DMS 273 (cell line): ENCODE measurements at regions not wholly inside any gene's neighbourhood (a gene's known extent, or its start where the extent isn't known, plus 50 kb on each side); places are given as distances from the start of the nearest gene placed in this dataset.

Experiments used
- DNase-seq: peaks from one replicate; lab custom pipeline; 2025; ENCODE audit not compliant: unreplicated experiment; lab: John Stamatoyannopoulos, UW

DNA sequence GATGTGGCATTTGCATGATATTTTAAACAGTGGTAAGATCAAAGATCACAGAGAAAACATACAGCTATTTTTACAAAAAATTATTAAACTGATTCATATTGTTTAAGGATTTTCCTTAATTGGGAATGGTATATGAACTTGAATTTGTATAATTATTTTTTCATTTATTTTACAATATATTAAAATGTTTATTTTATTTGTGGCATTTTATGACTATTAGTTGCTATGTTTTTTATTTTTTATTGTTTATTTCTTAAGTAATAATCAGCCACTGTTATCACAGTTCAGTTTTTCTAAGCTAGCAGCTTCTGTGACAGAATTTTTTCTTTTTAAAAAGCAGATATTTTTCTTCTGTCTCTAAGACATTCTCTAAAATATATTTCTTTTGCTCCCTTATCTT lies 387.0 kb upstream of the KHDRBS2 start:
- no peak for DNase-seq

DNA sequence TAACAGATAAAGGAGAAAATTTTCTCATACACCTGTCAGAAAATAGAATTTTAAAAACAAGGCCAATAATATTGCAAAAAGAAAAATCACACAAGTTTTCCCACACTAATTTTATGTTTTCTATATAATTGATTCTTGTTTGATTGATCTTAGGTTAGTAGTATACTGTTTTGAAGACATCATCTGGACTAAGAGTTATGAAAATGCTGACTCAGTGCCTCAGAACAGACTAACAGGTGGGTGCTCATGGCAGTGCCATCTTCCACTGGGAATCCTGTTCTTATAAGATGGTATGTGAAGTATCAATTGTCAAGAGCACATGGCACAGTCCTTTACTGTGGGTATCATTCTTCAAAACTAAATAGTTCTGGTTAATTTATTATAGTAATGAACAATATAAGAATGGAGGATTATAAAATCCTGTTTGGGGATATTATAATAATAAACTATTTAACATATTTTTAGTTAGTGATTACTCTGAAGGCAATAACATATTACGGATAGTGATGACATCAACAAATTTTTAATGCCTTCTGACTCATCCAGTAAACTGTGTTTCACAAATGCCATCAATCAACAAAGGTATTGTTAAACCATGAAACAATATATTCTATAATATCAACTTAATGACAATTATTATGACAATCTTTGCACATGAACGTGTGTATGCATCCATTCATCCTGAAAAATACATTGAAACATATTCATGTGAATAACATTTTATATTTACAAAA lies 384.6 kb upstream of the KHDRBS2 start:
- no peak for DNase-seq

DNA sequence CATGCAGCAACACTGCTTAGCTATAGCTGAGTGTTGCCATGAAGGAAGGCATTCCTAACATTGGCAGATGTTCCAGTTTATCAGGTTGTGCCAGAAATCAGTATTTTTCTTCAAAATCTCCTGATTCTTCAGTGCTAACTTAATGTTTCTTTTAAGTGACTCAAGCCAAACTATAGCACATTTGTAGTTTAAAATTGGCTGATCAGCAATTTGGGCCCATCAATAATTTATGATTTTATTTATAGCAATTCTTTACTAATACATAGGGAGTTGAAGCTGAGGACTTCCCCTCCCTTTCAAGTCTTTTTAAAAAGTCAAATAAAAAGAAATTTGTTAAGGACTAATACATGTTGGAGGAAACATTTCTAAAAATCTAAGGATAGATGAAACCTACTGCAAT lies 383.8 kb upstream of the KHDRBS2 start:
- no peak for DNase-seq

DNA sequence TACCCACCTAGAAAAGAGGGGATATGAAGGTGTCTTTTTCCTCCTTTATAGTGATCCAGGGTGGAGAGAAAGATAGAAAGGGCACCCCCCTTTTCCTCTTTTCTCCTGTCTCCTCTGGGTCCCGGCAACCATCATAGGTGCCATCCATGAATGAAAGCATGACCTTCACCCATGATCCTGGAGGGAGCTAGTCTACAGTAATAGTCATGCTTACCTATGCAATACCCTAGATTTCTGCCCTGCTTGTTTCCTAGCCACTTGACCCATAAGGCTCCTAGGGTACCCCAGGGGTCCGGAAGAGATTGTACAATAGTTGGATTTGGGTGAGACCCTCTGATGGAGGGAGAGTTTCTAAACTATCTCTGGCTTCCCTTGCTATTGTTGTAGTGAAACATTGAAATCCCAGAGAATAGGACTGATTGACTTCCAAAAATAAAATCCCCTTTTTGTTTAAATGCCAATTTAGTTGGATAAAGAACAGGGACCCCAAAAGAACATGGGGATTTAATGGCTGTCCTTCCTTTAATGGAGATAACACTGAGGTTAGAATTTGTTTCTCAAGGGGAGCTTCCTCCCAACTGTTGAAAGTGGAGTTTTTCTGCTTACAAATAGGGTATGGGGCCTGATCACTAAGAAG lies 366.8 kb upstream of the KHDRBS2 start:
- peak; percentile 19 for DNase-seq

DNA sequence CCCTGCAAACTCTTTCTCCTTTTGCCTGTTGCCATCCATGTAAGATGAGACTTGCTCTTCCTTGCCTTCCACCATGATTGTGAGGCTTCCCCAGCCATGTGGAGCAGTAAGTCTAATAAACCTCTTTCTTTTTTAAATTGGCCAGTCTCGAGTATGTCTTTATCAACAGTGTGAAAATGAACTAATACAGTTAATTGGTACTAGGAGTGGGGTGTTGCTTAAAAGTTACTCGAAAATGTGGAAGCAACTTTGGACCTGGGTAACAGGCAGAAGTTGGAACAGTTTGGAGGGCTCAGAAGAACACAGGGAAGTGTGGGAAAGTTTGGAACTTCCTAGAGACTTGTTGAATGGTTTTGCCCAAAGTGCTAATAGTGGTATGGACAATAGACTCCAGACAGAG lies 359.2 kb upstream of the KHDRBS2 start:
- DNase-seq: no peak

DNA sequence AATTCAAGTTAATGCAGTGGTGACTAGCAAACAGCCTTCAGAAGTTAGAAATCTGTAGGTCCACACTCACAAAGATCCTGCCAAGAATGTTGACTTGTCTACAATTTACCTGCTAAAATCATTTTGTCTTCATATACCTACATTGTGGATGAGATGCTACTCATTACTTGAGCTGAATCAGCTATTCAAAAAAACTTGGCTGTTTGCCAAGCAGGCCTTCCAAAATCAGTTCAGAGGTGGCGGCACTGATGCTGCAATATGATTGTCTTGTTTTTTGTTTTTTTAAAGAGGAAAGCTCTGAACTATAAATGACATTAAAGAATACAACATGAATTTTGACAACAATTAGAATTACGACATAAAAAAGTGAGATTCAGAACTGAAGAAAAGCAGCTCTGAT lies 354.7 kb upstream of the KHDRBS2 start:
- peak; percentile 31 for DNase-seq

DNA sequence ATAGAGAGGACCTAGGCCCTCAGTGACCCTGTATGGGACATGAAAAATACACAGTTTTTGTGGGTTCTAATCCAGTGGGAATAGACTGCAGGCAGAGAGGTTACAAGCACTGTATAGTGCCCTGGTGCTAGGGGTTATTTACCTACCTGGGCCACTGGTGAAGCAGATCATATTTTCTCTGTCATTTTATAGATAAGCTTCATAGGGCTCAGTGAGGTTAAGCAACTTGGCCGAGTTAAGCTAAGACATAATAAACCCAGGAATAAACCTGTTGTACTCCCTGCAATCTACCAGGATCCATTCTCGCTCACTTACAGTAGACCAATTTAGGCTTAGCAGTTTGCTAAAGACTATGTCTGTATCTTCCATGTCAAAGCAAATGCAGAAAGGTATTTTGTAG lies 340.6 kb upstream of the KHDRBS2 start:
- DNase-seq: no peak

DNA sequence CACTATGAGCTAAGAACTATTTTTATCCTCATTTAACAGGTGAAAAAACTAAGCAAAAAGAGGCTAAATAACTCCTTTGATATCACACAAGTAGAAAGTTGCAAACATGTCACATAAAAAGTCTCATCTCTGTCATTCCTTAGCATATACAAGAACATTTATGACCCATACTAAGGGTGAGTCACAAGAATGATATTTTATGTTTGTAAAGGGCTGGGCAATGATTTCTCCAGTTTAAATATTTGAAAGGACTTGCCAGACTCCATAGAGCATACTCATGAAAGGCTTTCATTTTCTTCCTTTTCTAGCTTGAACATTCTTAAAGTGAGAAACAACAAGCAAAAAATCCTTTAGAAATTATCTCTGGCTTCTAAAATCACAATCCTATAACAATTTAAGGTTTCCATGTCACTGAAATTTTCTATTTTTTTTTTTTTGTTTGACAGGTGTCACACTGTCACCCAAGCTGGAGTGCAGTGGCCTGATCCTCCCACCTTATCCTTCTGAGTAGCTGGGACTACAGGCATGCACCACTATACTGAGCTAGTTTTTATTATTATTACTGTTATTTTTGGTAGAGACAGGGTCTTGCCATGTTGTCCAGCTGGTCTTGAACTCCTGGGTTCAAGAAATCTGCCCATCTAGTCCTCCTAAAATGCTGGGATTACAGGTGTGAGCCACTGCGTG lies 338.0 kb upstream of the KHDRBS2 start:
- no peak for DNase-seq

DNA sequence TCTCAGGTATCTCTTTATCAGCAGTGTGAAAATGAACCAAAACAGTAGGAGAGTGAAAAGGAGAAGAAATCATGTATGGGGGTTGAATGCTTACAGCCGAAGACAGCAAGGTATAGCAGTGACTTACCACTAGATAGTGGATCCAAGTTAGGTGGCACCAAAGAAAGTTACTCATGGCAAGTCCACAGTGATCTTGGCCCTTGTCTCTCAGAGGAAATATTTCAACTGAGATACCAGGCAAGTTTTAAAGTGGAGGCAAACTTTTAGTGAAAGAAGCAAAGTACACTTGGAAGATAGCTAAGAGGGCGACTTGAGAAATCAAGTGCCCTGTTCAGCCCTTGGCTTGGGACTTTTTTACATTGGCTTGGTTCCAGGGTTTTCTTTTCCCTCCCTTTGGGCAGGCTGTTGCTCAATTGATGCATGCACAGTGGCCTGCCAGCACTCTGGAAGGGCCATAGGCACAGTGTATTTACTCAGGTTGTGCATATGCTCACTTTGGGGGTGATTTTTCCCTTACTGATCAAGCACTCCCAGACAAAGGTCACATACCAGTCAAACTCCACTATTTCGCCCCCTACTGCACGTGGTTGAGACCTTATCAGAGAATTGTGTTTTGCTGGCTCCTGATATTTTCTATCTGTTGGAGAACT lies 329.5 kb upstream of the KHDRBS2 start:
- no peak for DNase-seq

DNA sequence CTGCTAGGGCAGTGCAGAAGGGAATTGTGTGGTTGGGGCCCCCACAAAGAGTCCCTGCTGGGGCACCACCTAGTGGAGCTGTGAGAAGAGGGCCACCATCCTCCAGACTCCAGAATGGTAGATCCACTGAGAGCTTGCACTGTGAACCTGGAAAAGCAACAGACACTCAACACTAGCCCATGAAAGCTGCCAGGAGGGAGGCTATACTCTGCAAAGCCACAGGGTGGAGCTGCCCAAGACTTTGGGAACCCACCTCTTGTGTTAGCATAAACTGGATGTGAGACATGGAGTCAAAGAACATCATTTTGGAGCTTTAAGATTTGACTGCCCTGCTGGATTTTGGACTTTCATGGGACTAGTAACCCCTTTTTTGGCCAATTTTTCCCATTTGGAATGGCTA lies 328.4 kb upstream of the KHDRBS2 start:
- peak; percentile 6 for DNase-seq

DNA sequence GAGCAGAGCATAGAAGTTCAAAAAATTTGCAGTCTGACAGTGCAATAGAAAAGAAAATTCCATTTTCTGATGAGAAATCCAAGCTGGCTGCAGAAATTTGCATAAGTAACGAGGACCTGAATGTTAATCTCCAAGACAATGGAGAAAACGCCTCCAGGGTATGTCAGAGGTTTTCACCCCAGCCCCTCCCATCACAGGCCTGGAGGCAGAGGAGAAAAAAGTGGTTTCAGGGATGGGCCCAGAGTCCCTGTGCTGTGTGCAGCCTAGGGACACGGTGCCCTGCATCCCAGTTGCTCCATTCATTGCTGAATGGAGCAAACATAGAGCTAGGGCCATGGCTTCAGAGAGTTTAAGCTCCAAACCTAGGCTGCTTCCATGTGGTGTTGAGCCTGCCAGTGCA lies 327.9 kb upstream of the KHDRBS2 start:
- DNase-seq: no peak

DNA sequence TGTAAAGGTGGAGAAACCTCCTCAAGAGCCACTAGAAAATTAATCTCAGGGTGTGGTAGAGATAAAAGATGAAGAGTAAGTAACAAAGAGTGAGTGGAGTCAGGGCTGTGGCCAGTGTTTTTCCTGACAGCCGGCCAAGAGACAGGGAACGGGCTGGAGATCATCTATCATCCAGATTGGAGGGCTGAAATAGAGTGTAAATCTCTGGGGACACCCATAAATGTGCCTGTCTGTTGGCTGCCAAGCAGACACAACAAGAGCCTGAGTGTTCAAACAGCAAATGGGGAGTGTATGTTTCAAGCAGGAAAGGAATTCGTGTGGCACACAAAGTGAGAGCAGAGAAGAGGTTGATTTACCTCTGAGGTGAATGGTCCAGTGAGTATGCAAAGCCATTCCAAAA lies 326.4 kb upstream of the KHDRBS2 start:
- no peak for DNase-seq

DNA sequence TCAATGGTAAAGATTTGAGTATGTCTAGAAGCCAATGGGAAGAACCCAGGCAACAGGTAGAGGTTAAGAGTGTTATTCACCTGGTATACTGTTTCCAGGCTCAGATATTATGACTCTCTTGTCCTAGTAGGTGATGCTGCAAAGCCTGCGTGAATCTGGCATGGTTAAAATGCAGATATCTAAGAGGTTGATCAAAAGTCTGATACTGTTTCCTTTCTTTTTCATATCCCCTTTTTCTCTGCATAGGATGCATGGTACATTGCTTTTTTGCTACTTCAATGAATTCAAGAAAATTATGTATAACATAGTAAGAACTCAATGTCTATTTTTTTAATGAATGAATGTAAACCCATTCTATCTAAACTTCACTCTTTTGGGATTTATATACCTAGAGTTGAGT lies 284.3 kb upstream of the KHDRBS2 start:
- no peak for DNase-seq

DNA sequence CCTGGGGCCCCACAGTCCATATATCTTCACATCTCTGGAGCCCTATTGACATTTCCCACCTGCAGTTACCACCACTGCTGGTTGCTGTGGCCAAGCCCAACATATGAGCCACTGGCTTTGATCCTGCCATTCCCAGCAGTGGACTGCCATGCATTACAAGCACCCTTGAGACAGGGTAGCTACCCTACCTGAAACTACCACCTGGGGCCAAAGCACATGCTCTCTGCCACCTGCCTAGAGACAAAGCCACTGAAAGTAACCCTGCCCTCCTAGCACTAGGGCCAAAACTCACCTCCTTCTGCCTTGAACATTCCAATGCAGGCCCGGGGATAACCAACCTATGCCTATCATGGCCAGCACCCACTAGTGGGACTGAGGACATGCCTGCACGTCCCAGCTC lies 255.5 kb upstream of the KHDRBS2 start:
- no peak for DNase-seq

DNA sequence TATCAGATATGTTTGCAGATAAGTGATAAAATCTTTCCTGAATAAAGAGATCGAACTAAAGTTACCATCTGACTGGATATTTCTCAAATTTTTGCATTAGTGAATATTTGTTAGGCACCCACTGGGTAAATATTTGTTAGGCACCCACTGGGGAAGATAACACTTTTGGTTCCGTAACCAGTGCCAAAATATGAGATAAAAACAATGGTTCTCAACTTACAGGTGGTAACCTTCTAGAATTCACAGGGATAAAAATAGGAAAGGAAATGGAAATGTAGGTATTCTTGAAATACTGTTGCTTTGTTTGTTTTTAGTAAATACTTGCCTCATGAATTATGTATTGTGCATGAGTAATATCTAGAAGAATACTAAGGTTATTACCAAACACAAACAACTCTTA lies 245.0 kb upstream of the KHDRBS2 start:
- DNase-seq: no peak

DNA sequence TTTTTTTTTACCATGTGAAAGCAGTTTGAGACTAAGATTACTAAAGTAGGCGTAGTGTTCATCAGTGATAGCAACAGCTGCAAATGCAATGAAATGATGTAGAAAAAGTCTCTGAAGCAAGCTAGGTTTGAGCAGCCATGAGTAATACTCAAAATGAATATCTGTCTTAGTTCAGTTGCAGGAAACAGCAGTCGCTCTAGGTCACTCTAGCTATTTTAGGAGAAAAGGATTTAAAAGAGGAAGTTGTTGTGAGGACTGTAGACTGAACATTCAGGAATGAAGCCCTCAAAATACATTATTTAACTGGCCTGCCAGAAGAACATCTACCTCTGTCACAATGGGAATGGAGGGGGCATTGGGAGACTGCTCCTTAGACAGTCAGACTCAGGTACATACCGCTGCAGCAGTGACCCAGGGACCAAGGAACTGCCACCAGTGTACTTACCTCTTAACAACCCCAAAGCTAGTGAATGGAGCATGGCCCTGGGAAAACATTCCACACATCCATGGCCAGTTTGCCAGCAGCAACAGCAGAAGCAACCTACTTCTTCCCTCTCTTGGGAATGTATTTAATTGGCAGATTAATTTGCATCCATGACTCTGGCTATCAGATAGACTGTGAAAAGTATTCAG lies 243.0 kb upstream of the KHDRBS2 start:
- no peak for DNase-seq

DNA sequence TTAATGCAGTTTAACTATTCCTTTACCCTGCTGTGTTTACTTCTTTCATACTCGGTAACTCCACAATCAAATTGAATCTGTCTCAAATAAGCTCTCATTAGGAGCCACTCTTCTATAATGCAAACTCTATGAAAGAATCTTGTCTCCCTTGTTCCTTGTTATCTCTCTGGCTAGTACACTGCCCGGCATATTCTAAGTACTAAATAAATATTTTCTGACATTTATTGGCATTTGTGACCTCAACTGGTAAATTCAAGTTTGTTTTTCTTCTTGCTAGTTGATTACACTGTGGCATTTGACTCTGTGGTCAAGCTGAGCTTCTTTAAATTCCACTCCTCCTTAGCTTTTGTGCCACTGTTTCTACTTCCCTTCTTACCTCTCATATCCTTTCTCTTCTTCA lies 237.6 kb upstream of the KHDRBS2 start:
- no peak for DNase-seq

DNA sequence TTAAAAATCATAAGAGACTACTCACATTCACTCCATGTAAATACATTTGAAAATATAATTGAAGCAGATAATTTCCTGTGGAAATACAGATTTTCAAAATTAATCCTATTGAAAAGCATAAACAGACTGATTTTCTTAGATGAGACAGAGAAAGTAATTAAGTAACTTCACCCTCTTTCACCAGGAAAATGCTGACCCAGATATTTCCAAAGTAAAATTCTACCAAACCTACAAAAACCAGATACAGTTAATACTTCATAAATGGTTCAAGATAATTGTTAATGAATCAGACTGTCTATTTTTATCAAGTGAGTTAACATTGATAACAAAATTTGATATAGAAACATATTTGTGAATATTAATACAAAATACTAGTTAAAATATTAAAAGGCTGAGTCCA lies 233.5 kb upstream of the KHDRBS2 start:
- no peak for DNase-seq

DNA sequence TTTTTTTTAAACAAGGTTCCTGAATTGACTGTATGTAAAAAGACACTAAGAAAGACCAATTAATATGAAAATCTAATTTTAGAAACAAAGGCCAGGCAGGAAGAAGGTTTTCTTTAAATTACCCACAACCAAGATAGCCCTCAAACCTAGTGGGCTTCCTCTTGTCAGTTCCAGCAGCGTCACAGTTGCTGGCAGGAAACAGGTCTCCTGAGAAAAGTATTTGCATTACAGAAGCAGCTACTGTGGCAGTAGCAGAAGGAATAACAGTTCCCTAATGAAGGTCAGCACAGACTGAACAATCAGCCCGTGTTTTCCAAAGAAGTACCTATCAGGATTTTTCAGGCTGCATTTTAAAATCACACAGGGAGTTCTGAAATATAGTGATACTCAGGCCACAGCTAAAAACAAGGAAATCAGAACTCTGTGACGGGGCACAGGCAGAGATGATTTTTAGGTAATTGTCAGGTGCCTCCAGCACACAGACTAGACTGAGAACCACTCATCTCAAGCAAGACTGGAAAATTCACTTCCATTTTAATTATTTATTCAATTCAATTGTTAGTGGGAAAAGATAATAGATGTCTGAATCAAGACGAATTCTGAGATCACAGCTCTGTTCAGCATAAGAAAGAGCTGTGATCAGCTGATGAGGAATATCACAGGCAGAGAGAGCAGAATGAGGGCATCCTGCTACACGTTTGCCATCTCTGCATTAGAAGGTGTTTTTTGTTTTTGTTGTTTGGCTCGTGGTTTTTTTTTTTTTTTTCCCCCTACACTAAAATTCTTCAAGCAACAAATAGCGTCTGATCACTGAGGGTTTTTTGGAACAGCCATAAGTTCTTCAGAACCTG lies 230.5 kb upstream of the KHDRBS2 start:
- DNase-seq: no peak

DNA sequence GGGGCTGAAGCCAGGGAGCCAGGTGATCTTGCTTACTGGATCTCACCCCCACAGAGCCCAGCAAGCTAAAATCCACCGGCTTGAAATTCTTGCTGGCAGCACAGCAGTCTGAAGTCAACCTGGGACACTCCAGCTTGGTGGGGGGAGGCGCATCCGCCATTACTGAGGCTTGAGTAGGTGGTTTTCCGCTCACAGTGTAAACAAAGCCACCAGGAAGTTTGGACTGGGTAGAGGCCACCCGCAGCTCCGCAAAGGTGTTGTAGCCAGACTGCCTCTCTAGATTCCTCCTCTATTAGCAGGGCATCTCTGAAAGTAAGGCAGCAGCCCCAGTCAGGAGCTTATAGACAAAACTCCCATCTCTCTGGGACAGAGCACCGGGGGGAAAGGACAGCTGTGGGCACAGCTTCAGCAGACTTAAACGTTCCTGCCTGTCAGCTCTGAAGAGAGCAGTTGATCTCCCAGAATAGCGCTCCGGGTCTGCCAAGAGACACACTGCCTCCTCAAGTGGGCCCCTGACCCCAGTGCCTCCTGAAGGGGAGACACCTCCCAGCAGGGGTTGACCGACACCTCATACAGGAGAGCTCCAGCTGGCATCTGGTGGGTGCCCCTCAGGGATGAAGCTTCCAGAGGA lies 206.3 kb upstream of the KHDRBS2 start:
- no peak for DNase-seq
